ENCODE measurements at regions not wholly inside any gene's neighbourhood (a gene's known extent, or its start where the extent isn't known, plus 50 kb on each side); places are given as distances from the start of the nearest gene placed in this dataset.

- Mint-ChIP-seq H3K27ac (no peak overlapping the region), H3K4me3 (no peak overlapping the region), H3K27me3 (no peaks in the 10 kb centered on the region), H3K4me1 (ENCODE audit: low read depth) (peaks cover 26% of the 10 kb centered on the region), H3K36me3 (ENCODE audit: low read depth) (peaks cover 7% of the 10 kb centered on the region), H3K9me3 (peaks cover 9% of the 10 kb centered on the region)
- POLR2A ChIA-PET = interaction anchor here (0.9 kb wide), 1 partner anchor 26 kb away, joined by 3 read pairs; no protein-coding TSS in a partner anchor
- intact Hi-C loops (cut with DNase I, micrococcal nuclease) = no loop called here
- TF ChIP-seq CTCF (IDR thresholded peaks at IDR 0.05) = no peak
- Histone ChIP-seq H3K4me3 (ENCODE audit: low read length) (no peak overlapping the region), H3K4me1 (ENCODE audit: insufficient read depth, low read length) (peaks cover 12% of the 10 kb centered on the region), H3K27ac (ENCODE audit: low read depth in 1 of 2, low read length in 2 of 2) (no peak overlapping the region), H3K36me3 (ENCODE audit: insufficient read depth, low read length) (no peaks in the 10 kb centered on the region), H3K27me3 (ENCODE audit: control insufficient read depth in 1 of 2, insufficient read depth in 2 of 2, low read length in 2 of 2) (no peaks in the 10 kb centered on the region), H3K9me3 (ENCODE audit: control insufficient read depth in 1 of 2, insufficient read depth in 1 of 2, low read length in 2 of 2) (peaks cover 0 to 8% of the 10 kb centered on the region in 2 experiments)
- ATAC-seq (ENCODE audit: poor library complexity) (no peak), DNase-seq (no peak)
- CTCF ChIA-PET = interaction anchor here (0.7 to 5.9 kb wide), 2 partner anchors 23 to 45 kb away, joined by 4 to 29 read pairs; no protein-coding TSS in a partner anchor
These were observed 84.6 kb upstream of the BCL2L14 start for GRCh38 chr12:11986165-11986564.

- Histone ChIP-seq H3K4me3 (ENCODE audit: low read length) (no peak overlapping the region), H3K27me3 (ENCODE audit: control insufficient read depth in 1 of 2, insufficient read depth in 2 of 2, low read length in 2 of 2) (no peaks in the 10 kb centered on the region), H3K4me1 (ENCODE audit: insufficient read depth, low read length) (no peaks in the 10 kb centered on the region), H3K9me3 (ENCODE audit: control insufficient read depth in 1 of 2, insufficient read depth in 1 of 2, low read length in 2 of 2) (peaks cover 0 to 8% of the 10 kb centered on the region in 2 experiments), H3K27ac (ENCODE audit: low read depth in 1 of 2, low read length in 2 of 2) (no peak overlapping the region), H3K36me3 (ENCODE audit: insufficient read depth, low read length) (no peaks in the 10 kb centered on the region)
- Mint-ChIP-seq H3K4me3 (no peak overlapping the region), H3K9me3 (peaks cover 6% of the 10 kb centered on the region), H3K36me3 (ENCODE audit: low read depth) (peaks cover 7% of the 10 kb centered on the region), H3K27ac (no peak overlapping the region), H3K4me1 (ENCODE audit: low read depth) (peaks cover 13% of the 10 kb centered on the region), H3K27me3 (no peaks in the 10 kb centered on the region)
- ChIA-PET CTCF (no interaction called here), POLR2A (no interaction called here)
- DNase-seq (no peak), ATAC-seq (ENCODE audit: poor library complexity) (no peak)
- no peak for TF ChIP-seq CTCF (IDR thresholded peaks at IDR 0.05)
- intact Hi-C loops (cut with DNase I, micrococcal nuclease) = no loop called here
These were observed 82.8 kb upstream of the BCL2L14 start for GRCh38 chr12:11987901-11988300.

GRCh38 chr12:11991604-11992003 lies 79.1 kb upstream of the BCL2L14 start:
- intact Hi-C loops (cut with DNase I, micrococcal nuclease) = no loop called here
- POLR2A ChIA-PET = interaction anchor here (1.3 kb wide), 1 partner anchor 35 kb away, joined by 3 read pairs; no protein-coding TSS in a partner anchor
- peaks cover 11% of the 10 kb centered on the region for H3K36me3 Mint-ChIP-seq (ENCODE audit: low read depth)
- no peak for TF ChIP-seq CTCF (IDR thresholded peaks at IDR 0.05)
- no peaks in the 10 kb centered on the region for H3K36me3 ChIP-seq (ENCODE audit: insufficient read depth, low read length)
- H3K27me3 ChIP-seq (ENCODE audit: control insufficient read depth in 1 of 2, insufficient read depth in 2 of 2, low read length in 2 of 2) = no peaks in the 10 kb centered on the region
- CTCF ChIA-PET = interaction anchor here (1.7 kb wide), 1 partner anchor 10 kb away, joined by 3 read pairs; no protein-coding TSS in a partner anchor
- no peak overlapping the region for H3K27ac Mint-ChIP-seq
- no peak overlapping the region for H3K27ac ChIP-seq (ENCODE audit: low read depth in 1 of 2, low read length in 2 of 2)
- H3K4me3 ChIP-seq (ENCODE audit: low read length) = no peak overlapping the region
- ATAC-seq (ENCODE audit: poor library complexity) (no peak), DNase-seq (no peak)
- H3K9me3 Mint-ChIP-seq = no peaks in the 10 kb centered on the region
- no peaks in the 10 kb centered on the region for H3K4me1 ChIP-seq (ENCODE audit: insufficient read depth, low read length)
- H3K4me1 Mint-ChIP-seq (ENCODE audit: low read depth) = peaks cover 6% of the 10 kb centered on the region
- H3K4me3 Mint-ChIP-seq = no peak overlapping the region
- H3K27me3 Mint-ChIP-seq = no peaks in the 10 kb centered on the region
- peaks cover 0 to 17% of the 10 kb centered on the region in 2 experiments for H3K9me3 ChIP-seq (ENCODE audit: control insufficient read depth in 1 of 2, insufficient read depth in 1 of 2, low read length in 2 of 2)

Data from CD4-positive, alpha-beta T cell (primary cell).